ENCODE measurements at regions not wholly inside any gene's neighbourhood (a gene's known extent, or its start where the extent isn't known, plus 50 kb on each side); places are given as distances from the start of the nearest gene placed in this dataset.

GRCh38 chr5:17799521-17799920 is 165.3 kb downstream of the TAF11L14 start:
- TF ChIP-seq POLR2AphosphoS5 (IDR thresholded peaks at IDR 0.05) (no peak), CTCF (IDR thresholded peaks at IDR 0.05) (no peak)

Data from breast epithelium (tissue), 3 donors.